T-helper 17 cell (primary cell): ENCODE measurements at regions not wholly inside any gene's neighbourhood (a gene's known extent, or its start where the extent isn't known, plus 50 kb on each side); places are given as distances from the start of the nearest gene placed in this dataset.

Experiments
- ATAC-seq: fragments of 150-1000 bp; cut with Tn5 transposase; 2 replicates; pipeline ENCODE4 v1.10.0; 2021; ENCODE audit warnings: mild to moderate bottlenecking, moderate library complexity
- DNase-seq, 3 donors: peaks; one replicate each; pipeline versions ENCODE4 v3.0.0 to v3.0.0-alpha.2; 2020 to 2021
- H3K9me3 ChIP-seq: one replicate; pipeline ENCODE4 v1.7.0; 2013; ENCODE audit warnings: low read length, mild to moderate bottlenecking; ENCODE audit not compliant: control insufficient read depth, poor library complexity, severe bottlenecking
- H3K27ac Mint-ChIP-seq: one replicate; pipeline ENCODE4 v1.8.0; 2022; ENCODE audit warnings: mild to moderate bottlenecking, moderate library complexity, mixed read lengths
- H3K27me3 Mint-ChIP-seq: one replicate; pipeline ENCODE4 v1.8.0; 2022; ENCODE audit warnings: mixed read lengths
- H3K36me3 Mint-ChIP-seq: one replicate; pipeline ENCODE4 v1.8.0; 2022; ENCODE audit warnings: low read depth, mixed read lengths
- H3K4me1 Mint-ChIP-seq: one replicate; pipeline ENCODE4 v1.8.0; 2022; ENCODE audit warnings: mild to moderate bottlenecking, mixed read lengths
- H3K4me3 Mint-ChIP-seq: one replicate; pipeline ENCODE4 v1.8.0; 2022; ENCODE audit warnings: mild to moderate bottlenecking, moderate library complexity, mixed read lengths

DNA sequence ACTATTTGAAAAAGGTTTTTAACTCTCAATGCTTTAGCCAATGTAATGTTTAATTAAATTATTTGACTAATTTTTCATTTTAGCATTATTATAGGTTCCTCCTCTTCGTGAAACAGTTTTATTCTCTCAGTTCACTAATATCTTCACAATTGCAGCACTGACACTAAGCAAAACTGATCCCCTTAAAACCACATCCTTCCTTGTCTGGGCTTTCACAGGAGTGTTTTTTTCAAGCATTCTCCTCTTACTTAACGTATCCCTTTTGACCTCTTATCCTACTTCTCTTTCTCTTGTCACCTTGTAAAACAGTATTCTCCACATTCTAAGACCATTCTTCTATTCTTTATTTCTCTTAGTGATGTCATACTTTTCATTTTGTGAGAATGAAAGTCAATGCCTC, 112.8 kb downstream of the DSC3 start:
- ATAC-seq = no peak
- no peaks in the 10 kb centered on the region for H3K4me1 Mint-ChIP-seq
- DNase-seq = no peak
- H3K27ac Mint-ChIP-seq = no peak overlapping the region
- no peaks in the 10 kb centered on the region for H3K36me3 Mint-ChIP-seq
- no peak overlapping the region for H3K4me3 Mint-ChIP-seq
- H3K27me3 Mint-ChIP-seq = no peaks in the 10 kb centered on the region
- H3K9me3 ChIP-seq = no peaks in the 10 kb centered on the region

DNA sequence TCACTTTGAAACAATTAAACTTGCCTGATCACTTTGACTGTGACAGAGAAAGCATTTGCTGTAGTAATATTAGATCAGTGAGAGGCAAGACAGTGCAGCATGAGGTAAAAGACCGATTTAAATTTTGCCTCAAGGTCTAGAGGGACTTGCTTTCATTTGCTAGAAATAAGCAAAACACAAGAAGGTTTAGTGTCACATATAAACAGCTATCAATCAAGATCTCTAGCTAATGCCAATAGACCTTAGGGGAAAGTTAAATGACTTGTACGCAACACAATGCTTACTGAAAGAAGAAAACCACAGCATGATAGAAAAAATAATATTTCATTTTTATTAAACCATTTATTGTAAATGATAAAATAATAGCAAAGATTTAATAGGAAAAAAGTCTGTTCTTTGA, 113.5 kb downstream of the DSC3 start:
- Mint-ChIP-seq H3K4me1 (no peaks in the 10 kb centered on the region), H3K36me3 (no peaks in the 10 kb centered on the region), H3K27ac (no peak overlapping the region), H3K4me3 (no peak overlapping the region), H3K27me3 (no peaks in the 10 kb centered on the region)
- no peak for DNase-seq
- ATAC-seq = no peak
- no peaks in the 10 kb centered on the region for H3K9me3 ChIP-seq

DNA sequence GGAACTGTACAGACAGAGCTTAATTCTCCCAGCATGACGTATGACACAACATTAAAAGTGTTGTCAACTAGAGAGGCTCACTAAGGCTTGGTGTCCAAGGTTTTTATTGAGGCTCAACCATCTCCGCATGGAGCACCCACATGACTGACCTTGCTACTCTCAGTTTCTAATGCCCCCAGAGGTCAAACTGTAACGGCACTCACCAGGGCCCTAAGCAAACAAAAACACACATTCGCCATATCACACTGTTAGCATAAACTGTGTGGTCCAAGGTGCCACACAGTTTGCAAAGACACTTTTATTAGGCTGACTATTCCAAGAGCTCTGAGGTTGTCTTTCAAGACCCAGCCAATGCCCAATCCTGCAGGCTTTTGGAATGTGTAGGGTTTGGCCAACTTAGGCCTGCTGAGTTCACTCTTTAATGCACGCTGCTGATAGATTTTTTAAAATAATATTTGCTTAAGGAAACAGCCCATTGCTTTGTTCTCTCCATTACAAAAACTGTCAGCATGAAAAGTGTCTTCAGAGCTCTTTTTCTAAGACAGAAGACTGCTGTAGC, 114.9 kb downstream of the DSC3 start:
- H3K27ac Mint-ChIP-seq = no peak overlapping the region
- H3K4me1 Mint-ChIP-seq = no peaks in the 10 kb centered on the region
- H3K9me3 ChIP-seq = no peaks in the 10 kb centered on the region
- no peaks in the 10 kb centered on the region for H3K27me3 Mint-ChIP-seq
- no peak for ATAC-seq
- H3K4me3 Mint-ChIP-seq = no peak overlapping the region
- no peaks in the 10 kb centered on the region for H3K36me3 Mint-ChIP-seq
- DNase-seq = no peak

DNA sequence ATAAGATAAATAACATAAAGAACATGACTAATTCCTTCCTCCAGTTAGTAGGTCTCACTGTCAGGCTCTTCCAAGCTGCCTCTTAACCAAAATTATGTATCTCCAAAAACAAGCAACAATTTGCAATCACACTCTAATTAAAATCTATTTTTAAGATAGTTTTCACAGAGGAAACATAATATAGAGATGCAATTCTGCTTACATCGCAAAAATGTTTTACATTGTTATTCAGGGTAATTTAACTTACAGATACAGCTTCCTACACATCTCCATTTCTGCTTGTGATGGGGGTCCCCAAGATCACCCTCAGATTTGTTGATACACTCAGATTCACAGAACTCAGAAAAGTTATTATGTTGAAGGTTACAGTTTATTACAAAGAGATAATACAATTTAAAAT, 115.5 kb downstream of the DSC3 start:
- no peak for DNase-seq
- Mint-ChIP-seq H3K4me1 (no peaks in the 10 kb centered on the region), H3K4me3 (no peak overlapping the region), H3K27ac (no peak overlapping the region), H3K36me3 (no peaks in the 10 kb centered on the region), H3K27me3 (no peaks in the 10 kb centered on the region)
- H3K9me3 ChIP-seq = no peaks in the 10 kb centered on the region
- ATAC-seq = no peak

DNA sequence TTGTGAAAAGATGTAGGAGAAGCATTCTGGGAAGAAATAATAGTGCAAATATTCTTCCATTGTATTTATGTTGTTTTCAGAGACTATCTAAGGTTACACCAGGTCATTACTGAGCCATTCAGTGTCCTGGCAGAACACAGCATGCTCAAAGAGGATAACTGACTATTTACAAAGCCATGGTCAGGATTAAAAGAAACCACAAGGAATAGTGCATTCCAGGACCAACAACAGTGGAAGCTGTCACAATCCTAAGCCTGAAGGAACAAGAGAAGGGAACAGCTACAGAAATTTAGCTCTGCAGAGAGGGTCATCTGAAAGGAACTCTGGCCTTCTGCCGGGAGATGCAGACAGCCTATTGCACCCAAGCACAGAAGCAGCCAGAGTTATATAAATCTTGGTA, 116.7 kb downstream of the DSC3 start:
- H3K4me3 Mint-ChIP-seq = no peak overlapping the region
- H3K4me1 Mint-ChIP-seq = no peaks in the 10 kb centered on the region
- no peak for DNase-seq
- no peaks in the 10 kb centered on the region for H3K9me3 ChIP-seq
- H3K36me3 Mint-ChIP-seq = no peaks in the 10 kb centered on the region
- no peak for ATAC-seq
- H3K27me3 Mint-ChIP-seq = no peaks in the 10 kb centered on the region
- H3K27ac Mint-ChIP-seq = no peak overlapping the region

DNA sequence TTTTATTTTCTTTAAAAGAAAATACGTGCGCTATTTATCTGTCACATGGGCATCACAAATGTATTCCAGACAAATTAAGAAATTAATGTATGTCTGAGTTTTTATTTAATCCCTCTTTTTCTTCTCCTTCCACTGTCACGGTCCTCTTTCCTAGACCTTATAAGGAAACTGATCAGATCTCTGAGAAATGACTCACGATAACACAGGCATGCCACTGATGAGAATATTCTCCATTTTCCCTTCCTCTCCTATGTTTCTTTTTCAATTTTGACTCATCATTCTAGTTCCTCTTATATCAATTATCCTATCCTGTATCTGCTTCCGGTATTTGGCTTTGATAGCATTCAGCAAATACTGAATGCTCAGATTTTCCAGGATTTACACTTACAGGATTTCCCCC, 121.8 kb downstream of the DSC3 start:
- no peak for ATAC-seq
- no peaks in the 10 kb centered on the region for H3K27me3 Mint-ChIP-seq
- H3K9me3 ChIP-seq = no peaks in the 10 kb centered on the region

DNA sequence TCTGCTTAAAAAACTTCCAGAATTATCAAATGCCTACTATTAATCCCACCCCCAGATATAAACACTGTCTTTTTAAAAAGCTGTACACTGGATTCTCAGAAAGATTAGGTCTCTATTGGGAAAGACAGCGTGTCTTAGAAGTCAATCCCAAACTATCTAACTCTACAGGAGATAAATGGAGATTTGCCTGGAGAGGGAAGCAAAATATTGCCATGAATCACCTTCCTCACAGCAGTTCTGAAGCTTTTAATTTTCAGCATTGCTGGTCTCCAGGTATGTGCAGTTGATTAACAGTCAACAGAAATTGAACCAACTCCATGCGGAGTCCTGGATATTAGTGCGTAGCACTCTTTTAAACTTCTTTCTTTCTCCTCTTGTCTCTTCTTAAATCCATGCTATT, 122.2 kb downstream of the DSC3 start:
- H3K9me3 ChIP-seq = no peaks in the 10 kb centered on the region
- H3K36me3 Mint-ChIP-seq = no peaks in the 10 kb centered on the region
- H3K27me3 Mint-ChIP-seq = no peaks in the 10 kb centered on the region
- DNase-seq = no peak
- ATAC-seq = no peak
- H3K4me3 Mint-ChIP-seq = no peak overlapping the region
- H3K4me1 Mint-ChIP-seq = no peaks in the 10 kb centered on the region
- H3K27ac Mint-ChIP-seq = no peak overlapping the region

More for the DNA sequence above, 121.8 kb downstream of the DSC3 start:
- Mint-ChIP-seq H3K27ac (no peak overlapping the region), H3K36me3 (no peaks in the 10 kb centered on the region), H3K4me3 (no peak overlapping the region), H3K4me1 (no peaks in the 10 kb centered on the region)
- DNase-seq = no peak

DNA sequence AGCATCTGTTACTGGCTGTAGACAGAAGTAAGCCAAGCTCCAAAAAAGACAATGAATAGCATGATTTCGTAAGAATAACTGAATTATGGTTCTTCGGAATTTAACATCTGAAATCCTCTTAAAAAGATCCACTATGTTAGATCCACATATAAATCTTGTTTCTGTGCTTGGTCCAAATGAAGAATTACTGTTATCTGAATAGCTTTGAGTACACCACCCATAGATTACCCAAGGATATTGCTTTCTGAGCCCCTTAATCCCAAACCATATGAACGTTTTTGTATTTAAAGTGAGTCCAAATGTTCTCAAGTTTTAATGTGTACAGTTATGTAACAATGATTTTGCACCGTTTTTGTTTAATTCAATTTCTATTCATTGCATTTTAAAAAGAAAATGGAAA, 124.9 kb downstream of the DSC3 start:
- Mint-ChIP-seq H3K4me3 (no peak overlapping the region), H3K36me3 (no peaks in the 10 kb centered on the region), H3K27ac (no peak overlapping the region), H3K4me1 (no peaks in the 10 kb centered on the region), H3K27me3 (no peaks in the 10 kb centered on the region)
- DNase-seq (no peak), ATAC-seq (no peak)
- H3K9me3 ChIP-seq = no peaks in the 10 kb centered on the region

DNA sequence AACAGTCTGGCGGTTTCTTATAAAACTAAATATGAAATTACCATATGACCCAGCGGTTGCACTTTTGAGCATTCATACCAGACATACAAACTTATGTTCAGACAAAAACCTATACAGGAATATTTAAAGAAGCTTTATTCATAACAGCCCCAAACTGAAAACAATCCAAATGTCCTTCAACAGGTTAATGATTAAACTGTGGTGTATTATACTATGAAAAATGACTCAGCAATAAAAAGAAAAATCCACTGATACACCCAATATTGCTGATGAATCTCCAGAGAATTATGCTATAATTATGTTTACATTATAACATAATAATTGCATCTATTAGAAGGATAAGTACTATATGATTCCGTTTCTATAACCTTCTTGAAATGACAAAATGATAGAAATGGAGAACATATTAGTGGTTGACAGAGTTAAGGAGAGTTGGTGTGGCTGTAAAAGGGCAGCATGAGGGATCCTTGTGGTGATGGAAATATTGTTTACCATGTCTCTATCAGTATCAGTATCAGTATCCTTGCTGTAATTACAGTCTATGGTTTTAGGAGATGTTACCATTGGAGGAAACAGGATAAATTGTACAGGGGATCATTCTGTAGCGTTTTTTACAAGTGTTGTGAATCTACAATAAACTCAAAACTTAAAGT, 127.1 kb downstream of the DSC3 start:
- H3K27ac Mint-ChIP-seq = no peak overlapping the region
- no peak for ATAC-seq
- no peaks in the 10 kb centered on the region for H3K36me3 Mint-ChIP-seq
- DNase-seq = no peak
- H3K4me3 Mint-ChIP-seq = no peak overlapping the region
- H3K4me1 Mint-ChIP-seq = no peaks in the 10 kb centered on the region
- H3K27me3 Mint-ChIP-seq = no peaks in the 10 kb centered on the region
- H3K9me3 ChIP-seq = no peaks in the 10 kb centered on the region

DNA sequence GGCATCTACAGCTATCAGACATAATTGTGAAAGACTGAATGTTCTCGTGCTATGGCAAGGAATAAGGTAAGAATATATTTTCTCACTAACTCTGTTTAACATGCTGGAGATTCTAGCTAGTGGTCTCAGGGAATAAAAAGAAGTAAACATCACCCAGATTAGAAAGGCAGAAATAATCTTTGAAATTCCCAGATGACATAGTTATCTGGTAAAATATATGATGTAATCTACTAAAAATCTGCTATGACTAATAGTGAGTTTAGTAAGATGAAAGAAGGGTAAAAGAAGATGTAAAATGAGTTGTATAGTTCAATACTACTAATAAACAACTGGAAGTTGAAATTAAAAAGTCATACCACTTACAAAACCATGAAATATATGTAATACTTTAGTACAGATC, 134.2 kb downstream of the DSC3 start:
- no peaks in the 10 kb centered on the region for H3K27me3 Mint-ChIP-seq
- H3K4me3 Mint-ChIP-seq = no peak overlapping the region
- no peaks in the 10 kb centered on the region for H3K4me1 Mint-ChIP-seq
- H3K9me3 ChIP-seq = no peaks in the 10 kb centered on the region
- no peak overlapping the region for H3K27ac Mint-ChIP-seq
- DNase-seq (no peak), ATAC-seq (no peak)
- H3K36me3 Mint-ChIP-seq = no peaks in the 10 kb centered on the region

DNA sequence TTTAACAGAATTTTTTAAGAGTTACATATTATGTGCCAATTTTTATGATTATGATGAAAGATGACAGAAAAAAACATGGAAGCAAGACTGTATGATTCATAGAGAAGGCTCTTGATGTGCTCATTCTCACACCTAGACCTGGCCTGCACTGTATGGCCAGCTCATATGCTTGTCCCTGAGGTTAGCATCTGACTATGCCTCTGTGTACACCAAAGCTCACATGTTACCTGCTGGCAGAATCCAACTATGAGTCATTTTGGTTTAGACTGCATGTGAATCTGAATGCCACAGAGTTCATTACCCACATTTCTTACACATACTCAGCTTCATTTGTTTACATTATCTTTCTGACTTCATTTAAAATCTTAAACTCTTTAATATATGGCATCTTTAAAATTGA, 139.0 kb downstream of the DSC3 start:
- H3K4me3 Mint-ChIP-seq = no peak overlapping the region
- no peaks in the 10 kb centered on the region for H3K9me3 ChIP-seq
- no peaks in the 10 kb centered on the region for H3K4me1 Mint-ChIP-seq
- H3K27ac Mint-ChIP-seq = no peak overlapping the region
- H3K27me3 Mint-ChIP-seq = no peaks in the 10 kb centered on the region
- H3K36me3 Mint-ChIP-seq = no peaks in the 10 kb centered on the region
- ATAC-seq = no peak
- DNase-seq = no peak

DNA sequence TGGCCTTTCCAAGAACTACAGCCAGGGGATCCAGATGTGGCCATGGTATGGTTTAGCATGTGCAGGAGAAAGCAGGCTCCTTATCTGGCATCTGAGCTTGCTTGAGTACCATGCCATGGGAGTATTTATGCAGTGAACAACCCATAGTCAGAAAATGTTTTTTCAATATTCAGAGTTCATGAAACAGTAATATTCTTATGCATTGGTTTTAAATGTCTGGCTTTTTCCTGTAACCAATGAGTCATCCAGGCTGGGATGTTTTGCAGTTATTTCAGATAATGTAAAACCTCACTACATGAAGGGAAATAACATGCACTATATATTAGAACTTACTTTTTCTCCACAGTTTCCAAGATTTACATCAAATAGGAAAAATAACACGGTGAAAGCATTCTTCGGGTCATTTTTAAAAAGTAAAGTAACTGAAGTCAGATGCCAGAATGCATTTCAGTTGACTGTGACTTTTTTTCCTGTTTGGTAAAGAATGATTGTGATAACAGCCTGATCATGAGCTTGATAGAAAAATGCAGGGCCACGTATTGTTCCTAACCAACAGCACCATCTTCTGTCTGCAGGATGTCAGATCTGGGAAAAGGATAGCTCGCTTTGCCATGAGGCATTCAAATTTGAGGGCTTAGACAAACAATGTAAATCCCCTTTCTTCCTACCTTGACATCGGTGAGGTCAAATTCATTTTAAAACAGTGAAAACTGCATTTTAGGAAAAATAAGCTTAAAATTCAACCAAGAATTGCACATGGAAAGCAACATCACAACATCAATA, 152.8 kb downstream of the DSC3 start:
- Mint-ChIP-seq H3K36me3 (no peaks in the 10 kb centered on the region), H3K27me3 (no peaks in the 10 kb centered on the region), H3K4me1 (no peaks in the 10 kb centered on the region), H3K4me3 (no peak overlapping the region), H3K27ac (no peak overlapping the region)
- no peak for DNase-seq
- ATAC-seq = no peak
- H3K9me3 ChIP-seq = no peaks in the 10 kb centered on the region

DNA sequence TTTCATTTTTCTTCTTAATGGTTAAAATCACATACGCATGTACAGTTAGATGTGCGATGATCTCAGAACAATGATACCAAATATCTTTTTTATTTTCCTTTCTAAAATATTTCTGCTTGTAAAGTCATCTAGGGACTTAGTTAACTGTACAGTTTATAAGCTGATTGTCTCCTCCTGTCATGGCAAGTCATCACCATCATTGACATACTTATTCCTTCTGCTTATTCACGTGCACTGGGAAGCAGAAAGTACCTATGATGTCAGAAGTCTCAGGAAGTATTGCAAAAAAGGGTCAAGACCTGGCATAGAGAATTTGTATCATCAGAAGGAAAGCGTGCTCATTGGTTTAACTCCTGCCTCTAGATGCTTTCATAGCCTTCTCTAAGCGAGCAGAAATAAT, 154.2 kb downstream of the DSC3 start:
- no peaks in the 10 kb centered on the region for H3K9me3 ChIP-seq
- no peak overlapping the region for H3K27ac Mint-ChIP-seq
- no peak for ATAC-seq
- no peaks in the 10 kb centered on the region for H3K4me1 Mint-ChIP-seq
- no peak overlapping the region for H3K4me3 Mint-ChIP-seq
- H3K36me3 Mint-ChIP-seq = no peaks in the 10 kb centered on the region
- H3K27me3 Mint-ChIP-seq = no peaks in the 10 kb centered on the region
- no peak for DNase-seq

DNA sequence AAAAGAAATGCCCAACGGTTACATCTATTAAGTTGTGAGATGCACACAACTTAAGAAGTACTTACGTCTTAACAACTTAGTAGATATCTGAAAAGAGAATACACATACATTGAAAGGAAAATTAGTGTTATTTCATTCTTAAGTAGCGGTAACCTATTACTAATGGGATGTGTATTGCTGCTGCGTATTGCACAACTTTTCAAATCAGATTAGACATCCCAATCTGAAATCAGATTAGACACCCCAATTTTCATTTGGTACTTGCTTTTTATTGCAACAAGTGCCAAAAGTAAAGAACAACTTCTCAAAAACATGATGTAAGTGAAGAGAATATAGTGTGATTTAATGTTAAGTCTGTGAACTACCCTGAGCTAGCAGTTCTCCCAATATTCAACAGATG, 155.5 kb downstream of the DSC3 start:
- no peaks in the 10 kb centered on the region for H3K9me3 ChIP-seq
- no peak for DNase-seq
- Mint-ChIP-seq H3K36me3 (no peaks in the 10 kb centered on the region), H3K4me3 (no peak overlapping the region), H3K27me3 (no peaks in the 10 kb centered on the region), H3K4me1 (no peaks in the 10 kb centered on the region), H3K27ac (no peak overlapping the region)
- ATAC-seq = no peak
